ENCODE measurements at regions not wholly inside any gene's neighbourhood (a gene's known extent, or its start where the extent isn't known, plus 50 kb on each side); places are given as distances from the start of the nearest gene placed in this dataset.

DNA sequence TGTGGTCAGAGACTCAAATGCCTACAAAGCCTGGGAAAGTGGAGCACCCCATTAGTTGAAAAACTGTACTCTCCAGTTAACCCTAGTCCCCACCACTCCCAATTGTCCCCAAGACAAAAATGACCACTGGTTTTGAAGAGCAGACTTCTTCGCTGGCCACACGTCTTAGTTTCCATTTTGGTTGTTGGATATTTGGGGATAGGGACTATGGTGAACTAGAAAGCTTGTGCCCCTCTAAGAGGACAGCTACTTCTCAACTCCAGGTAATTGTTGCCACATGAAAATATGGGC, 109.4 kb upstream of the SPRY4 start:
- DNase-seq (ENCODE audit: low spot score) = no peak

DNA sequence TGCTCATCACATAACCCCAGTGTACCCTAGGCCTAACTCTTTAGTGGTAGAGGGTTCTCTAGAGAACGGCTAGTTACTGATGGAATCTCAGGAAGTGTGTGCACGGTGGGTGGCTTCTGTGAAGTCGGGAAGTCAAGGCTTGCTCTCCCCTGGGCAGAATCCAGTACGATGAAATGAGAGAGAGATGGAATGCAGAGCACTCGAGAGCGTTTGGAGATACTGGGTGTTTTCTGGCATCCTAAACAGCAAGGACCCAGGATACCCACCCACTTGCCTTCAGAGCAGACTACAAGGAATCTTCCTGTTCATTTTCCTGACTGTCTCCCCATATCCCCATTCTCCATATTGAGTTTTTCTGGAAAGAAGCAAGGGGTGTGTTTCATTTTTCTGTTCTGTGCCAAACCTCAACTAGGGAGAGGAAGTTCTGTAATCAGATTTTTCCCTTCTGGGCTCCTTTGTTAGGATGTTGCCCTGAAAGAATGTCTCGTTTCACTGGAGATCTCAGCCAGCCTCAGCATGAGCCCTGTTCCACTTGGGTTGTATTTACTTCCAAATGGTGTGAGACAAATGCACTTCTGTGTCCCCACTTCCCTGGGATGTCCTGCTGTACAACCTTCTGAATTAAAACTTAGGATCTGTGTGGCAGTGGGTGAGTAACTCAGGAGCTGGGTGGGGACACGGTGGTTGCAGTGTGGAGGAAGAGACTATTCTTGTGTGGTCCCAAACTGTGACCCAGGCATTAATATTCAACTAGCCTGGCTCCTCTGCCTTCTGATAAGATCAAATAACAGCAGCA, 108.9 kb upstream of the SPRY4 start:
- DNase-seq (ENCODE audit: low spot score) = no peak

DNA sequence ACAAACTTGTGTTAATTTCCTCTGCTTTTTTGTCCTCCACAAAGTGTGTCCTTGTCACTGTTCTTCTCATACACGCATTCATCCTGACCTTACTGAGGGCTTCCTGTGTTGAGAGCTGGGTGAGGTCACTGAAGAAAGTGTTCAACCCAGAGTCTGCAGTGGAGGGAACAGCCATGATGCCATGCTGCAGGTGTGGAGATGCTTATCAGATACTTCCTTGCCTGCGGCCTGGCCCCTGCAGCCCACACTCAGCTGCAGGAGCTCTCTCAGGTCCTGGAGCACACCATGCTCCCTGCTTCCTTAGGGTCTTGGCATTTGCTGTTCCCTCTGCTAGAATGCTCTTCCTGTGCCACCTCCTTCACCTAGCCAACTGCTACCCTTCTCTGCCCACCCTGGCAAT, 108.1 kb upstream of the SPRY4 start:
- DNase-seq (ENCODE audit: low spot score) = no peak

DNA sequence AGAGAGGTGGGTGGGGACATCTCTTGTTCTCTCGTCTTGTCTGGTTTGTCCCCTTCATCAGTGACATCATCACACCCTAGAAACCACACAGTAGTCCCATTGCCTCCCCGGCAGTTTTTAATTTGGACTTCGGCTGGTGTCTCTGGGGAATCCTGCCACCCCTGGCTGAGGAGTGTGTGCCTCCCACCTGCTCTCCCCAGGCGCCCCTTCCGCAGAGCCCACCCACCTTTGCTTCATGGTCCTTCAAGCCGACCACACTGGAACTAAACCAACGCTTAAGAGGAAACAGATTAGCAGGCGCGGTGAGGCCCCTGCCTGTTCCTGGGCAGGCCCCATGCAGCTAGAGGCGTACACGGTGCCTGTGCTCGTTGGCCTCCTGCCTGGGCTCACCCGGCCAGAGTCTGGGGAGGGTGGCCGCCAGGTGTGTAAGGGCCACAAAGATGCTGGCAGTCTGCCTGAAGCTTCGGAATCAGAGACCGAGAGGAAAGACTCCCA, 107.6 kb upstream of the SPRY4 start:
- no peak for DNase-seq (ENCODE audit: low spot score)

- DNase-seq (ENCODE audit: low spot score) = no peak
These were observed 104.1 kb upstream of the SPRY4 start for GRCh38 chr5:142428773-142429473.

DNA sequence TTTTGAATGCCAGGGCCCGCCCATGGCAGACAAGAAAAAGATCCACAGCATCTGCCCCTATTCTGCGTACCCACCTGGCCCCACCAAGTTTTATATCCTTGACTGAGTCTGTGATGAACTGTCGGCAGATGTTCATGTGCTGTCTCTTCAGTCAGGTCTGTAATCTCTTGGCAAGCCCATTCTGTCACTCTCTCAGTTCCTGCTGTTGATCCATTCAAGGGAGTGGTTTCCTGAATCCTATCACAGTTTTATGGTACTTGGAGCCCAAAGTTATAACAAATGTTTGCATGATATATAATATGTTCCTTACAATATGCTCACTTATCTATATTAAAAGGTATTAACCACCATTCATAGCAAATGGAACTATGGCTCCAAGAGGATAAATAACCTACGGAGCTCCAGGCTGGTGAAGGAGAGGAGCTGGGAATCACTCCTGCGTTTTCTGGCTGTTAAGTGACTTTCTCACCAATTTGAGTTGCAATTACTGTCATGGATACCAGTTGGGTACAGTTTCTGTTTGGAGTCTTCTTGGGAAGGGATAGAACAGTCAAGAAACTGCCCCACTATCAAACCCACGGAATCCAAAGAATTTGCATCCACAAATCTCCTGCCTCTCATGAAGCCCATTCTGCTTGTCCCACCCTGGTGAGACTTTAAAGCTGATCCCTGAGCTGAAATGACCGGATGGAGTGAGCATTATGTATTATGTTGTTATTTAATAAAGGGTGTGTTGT, 103.4 kb upstream of the SPRY4 start:
- no peak for DNase-seq (ENCODE audit: low spot score)

DNA sequence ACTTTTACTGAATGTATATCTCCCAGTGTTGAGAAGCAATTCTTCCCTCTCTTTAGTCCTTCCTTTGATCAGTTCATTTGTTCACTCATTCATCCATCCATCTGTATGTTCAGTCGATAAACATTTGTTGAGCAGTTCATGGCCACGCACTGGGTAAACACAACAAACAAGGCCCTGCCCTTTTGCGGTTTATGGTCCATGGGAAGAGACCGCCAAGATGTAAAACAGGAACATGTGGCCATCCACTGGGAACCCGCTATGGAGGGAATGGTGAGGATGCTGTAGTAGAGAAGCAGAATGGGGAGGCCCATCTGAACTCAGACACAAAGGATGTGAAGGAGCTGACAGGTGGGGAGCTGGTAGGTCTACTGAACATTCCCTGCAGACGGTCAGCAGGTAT, 102.7 kb upstream of the SPRY4 start:
- DNase-seq (ENCODE audit: low spot score) = no peak

GRCh38 chr5:142427015-142427364, 102.2 kb upstream of the SPRY4 start:
- no peak for DNase-seq (ENCODE audit: low spot score)

DNA sequence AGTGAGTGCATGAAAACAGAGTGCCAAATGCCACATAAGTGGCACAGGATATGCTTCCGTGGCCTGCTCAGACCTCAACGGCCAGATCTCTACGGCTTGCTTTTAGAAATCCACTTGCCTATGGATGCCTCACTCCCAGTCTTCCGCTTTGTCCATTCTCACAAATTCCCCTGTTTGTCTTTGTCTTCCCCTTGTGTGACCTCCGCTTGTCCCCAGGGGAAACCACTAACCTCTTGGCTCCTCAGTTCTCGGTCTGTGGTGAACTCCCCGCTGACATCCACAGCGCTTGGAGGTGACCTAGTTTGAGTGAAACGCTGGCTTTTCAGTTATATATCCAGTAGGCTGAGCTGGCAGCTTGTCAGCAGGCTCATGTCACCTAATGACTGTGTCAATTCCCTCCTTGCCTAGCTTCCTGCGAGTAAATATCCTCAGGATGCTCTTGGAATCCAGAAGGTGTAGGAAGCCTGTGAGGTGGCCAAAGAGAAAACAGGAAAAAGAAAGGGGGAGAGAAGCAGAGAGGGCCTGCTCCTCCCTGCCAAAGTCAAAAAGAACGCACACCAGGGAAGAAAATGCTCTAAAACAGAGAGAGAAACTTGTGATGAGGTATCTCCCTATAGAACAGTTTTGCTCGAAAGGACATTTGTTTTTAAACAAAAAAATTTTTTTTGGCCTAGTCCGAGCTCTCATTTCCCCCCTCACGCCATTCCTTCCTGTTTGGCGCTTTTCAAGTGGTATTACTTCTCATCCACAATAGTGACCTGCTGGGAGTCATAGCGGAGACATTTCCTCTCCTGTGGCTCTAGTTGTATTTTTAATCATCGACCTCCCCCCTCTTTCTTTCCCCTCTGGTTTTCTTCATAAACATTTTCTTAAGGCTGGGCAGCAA, 101.6 kb upstream of the SPRY4 start:
- peak; percentile 67 for DNase-seq (ENCODE audit: low spot score)

DNA sequence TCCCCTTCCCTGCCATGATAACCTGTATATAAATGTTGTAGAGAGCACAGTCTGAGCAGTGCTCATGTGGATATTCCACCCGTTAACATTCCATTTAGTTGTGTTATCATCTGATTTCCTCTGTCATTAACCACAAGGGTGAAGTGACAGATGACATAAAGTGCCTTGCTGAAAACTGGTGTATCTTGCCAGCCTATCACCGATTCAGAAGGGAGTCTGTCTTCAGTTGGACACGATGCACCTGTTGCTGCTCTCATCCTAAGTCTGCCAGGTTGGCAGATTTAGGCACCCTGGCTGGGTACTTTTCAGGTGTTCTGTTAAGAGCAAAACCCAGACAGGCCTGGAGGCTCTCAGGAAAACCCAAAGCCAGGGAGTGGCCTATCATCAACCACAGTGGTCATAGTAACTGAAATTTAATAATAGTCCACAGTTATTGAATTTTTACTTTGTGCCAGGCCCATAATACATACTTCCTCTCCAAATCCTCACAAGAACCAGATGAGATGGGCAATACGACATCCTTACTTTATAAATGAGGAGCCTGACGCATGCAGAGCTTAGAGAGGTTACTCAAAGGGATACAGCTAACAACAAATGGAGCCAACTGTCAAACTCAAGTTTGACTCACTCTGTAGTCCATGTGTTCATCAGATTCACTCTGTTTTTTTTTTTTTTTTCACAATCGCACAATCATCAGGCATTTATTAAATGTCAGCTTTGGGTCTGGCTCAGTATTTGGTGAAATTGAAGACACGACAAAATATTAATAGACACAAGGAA, 100.7 kb upstream of the SPRY4 start:
- DNase-seq (ENCODE audit: low spot score) = no peak

DNA sequence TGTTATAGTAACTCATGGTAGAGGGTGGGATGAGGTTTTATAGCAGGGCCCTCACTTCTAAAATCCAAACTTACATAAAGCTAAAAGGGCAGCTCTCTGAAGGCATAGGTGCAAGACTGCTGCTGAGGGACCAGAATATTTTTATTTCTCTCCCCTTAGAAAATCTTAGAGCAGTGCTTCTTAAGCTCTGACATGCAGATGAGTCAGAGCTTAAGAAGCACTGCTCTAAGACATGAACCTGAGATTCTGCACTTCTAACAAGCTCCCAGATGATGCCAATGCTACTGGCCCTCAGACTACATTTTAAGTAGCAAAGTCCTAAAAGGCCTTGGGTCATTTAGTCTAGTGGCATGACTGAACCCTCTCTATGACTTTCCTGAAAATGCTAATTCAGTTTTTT, 97.6 kb upstream of the SPRY4 start:
- peak; percentile 60 for DNase-seq (ENCODE audit: low spot score)

DNA sequence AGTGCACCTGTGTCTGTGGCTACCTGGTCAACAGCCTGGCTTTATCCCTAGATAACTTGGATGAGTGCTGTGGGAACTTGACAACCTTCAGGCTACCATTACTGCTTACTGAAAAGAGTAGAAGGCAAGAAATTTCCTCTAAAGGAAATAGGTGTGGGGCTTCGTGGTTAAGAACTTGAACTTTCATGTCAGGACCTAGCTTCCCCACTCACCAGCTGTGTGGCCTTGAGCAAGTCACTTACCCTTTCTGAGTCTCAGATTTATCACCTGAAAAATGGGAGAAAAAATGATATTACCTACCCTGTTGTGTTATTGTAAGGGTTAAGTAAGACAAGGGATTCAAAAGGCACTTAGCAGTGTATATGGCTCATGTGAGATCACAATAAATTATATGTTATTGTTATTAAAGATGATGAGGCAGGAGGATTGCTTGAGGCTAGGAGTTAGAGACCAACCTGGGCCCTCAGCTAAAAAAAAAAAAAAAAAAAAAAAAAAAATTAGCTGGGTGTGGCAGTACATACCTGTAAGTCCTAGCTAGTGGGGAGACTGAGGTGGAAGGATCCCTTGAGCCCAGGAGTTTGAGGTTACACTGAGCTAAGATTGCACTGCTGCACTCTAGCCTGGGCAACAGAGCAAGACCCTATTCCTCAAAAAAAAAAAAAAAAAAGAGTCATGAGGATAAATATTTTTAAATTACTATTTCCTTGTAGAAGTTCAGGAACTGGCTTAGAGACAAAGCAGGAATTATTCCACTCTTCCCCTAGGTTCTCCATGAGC, 97.0 kb upstream of the SPRY4 start:
- DNase-seq (ENCODE audit: low spot score) = no peak

DNA sequence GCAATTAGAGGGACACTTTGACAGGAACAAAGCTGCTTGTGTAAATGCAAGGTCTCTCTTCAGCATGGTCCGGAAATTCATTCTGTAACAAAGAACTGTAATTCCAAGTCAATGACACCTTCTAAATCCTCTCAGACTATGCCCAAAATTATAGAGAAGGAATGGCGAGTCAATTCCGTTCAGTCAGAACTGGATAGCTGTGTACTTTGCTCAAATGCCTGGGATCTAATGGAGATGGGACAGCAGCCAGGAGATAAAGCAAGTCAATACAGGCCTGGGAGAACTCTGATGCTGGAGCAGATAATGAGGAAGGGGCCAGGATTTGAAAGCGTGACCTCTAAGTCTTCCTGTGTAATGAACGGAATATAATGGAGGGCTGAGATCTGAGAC, 96.4 kb upstream of the SPRY4 start:
- no peak for DNase-seq (ENCODE audit: low spot score)

DNA sequence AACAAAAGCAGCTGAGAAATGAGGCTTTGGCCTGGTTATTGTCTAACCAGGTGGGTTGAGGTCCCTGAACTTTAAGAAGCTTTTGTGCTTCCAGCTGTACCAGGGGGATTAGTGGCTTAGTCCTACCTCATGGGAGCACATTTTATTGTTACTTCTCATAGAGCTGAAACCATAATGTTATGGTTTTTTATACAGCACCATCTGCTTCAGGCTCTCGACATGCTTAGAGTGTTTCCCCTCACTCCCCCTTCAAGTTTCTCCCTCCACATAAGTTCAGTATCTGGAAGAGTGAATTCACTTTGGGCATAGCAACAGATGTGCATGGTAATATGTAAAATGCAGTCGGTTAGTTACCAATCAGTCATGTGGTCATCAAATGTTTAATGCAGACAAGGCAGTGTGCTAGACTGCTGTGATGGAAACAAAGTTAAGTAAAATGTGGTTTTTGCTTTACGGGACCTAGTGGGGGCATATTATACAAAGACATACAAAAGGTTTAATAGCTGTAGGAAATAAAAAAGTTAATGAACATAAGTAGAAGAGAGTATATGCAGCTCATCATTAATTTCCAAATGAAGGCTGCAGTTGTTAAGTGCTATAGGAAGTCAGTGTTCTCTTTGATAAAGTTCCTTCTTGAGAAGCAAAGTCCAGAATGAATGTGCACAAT, 95.9 kb upstream of the SPRY4 start:
- no peak for DNase-seq (ENCODE audit: low spot score)

DNA sequence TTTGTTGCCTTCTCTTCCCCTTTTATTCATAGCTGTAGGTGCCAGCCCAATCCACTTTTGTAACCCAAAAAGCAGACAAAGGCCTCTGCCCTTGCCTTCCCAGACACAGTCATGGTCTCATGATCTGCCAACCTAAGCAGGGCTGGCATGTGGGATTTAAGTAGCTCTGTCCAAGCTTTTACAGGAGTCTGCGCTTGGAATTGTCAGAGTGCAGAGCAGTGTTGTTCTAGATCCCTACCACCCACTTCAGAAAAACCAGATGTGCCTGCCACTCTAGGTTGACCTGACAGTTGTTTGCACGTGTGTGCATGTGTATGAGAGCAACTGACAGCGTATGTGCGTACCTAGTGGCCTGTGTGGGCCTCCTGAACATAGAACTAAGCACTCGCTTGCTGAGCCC, 87.8 kb upstream of the SPRY4 start:
- DNase-seq (ENCODE audit: low spot score) = no peak

DNA sequence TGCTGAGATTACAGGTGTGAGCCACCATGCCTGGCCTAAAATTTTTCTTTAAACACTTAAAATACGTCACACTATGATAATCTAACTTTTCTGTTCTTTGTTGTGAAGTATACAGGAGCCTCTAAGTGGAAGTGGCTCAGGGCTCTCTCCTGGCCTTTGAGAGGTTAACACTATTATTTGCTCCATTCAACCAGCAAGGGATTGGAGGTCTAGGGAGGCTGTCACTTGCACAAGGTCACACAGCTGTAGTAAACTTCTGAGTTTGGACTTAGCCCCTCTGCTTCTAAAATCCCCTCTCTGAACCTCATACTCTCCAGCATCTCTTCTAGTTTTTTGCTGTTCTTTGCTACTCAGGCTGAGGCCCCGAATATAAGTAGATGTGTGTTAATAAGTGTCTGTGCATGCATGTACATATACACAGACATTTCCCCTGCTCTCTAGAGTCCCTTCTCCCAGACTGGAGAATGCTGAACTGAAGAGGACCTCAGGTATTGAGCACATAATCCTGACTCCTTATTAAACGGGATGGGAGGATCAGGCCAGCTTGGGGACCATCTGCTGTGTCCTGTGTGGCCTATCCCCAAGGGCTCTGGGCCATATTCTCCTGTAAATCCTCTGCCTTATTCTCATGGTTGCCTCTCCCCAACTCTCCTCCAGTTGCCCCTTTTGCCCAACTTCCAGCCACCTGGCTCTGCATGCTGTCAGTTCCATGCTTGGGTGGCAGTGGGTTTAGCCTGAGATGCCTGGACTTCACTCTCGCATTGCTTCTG, 87.0 kb upstream of the SPRY4 start:
- no peak for DNase-seq (ENCODE audit: low spot score)

GRCh38 chr5:142411103-142411502, 86.3 kb upstream of the SPRY4 start:
- no peak for DNase-seq (ENCODE audit: low spot score)

DNA sequence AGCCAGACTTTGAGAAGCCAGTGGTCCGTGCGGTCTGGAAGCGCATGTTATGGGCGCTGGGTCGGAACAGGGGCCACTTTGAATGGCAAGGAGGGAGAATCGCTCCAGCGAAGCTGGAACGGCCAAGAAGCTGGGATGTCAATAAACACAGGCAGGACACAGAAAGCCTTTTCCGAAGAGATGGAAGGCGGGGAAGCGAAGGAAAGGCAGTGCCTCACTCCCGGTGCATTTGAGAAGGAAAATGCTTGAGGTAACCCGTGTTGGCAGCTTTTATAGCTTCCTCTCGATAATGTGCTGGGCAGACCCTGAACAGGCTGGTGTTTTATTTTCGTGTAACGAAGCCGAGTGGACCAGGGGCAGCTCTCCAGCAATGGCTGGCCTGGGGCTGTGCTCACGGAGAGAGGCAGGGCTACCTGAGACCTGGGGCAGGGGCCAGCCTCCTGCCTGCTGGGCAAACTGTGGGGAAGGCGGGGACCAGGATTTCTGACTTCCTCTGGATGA, 84.2 kb upstream of the SPRY4 start:
- DNase-seq (ENCODE audit: low spot score) = no peak

DNA sequence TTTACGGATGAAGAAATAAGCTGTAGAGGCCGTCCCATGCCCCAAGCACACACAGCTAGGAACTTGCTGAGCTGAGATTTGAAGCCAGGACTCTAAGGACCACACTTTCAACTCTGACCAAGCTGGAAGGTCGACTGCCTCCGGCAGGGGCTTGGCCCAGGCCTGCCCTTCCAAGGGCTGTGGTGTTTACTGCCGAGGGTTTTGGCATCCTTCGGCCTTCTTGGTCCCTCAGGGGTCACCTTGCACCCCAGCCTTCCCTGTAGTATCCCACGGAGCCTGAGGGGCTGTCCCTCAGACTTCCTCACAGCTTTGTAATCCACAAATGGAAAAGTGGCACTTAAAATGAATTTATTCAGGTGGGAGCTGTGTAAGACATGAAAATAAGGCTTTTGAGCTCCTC, 83.7 kb upstream of the SPRY4 start:
- no peak for DNase-seq (ENCODE audit: low spot score)
